Sigmoid colon (tissue), 6 donors: ENCODE measurements at regions not wholly inside any gene's neighbourhood (a gene's known extent, or its start where the extent isn't known, plus 50 kb on each side); places are given as distances from the start of the nearest gene placed in this dataset.

Experiments used
- DNase-seq: peaks from one replicate; pipeline ENCODE4 v3.0.0-alpha.2; 2019
- H3K27ac ChIP-seq, 4 donors: fragments of 200-600 bp; sonication (generic); one replicate each; pipeline ENCODE4 v1.5.1; 2016 to 2019; ENCODE audit warnings: mild to moderate bottlenecking in 1 of 4
- H3K27me3 ChIP-seq, 3 donors: fragments of 200-600 bp; sonication (generic); one replicate each; pipeline ENCODE4 v1.5.1; 2019; ENCODE audit warnings: mild to moderate bottlenecking in 1 of 3
- H3K36me3 ChIP-seq, 4 donors: fragments of 200-600 bp; sonication (generic); one replicate each; pipeline ENCODE4 v1.5.1; 2016 to 2019
- H3K4me1 ChIP-seq, 4 donors: fragments of 200-600 bp; sonication (generic); one replicate each; pipeline ENCODE4 v1.5.1; 2017 to 2019
- H3K4me3 ChIP-seq, 4 donors: fragments of 200-600 bp; sonication (generic); one replicate each; pipeline ENCODE4 v1.5.1; 2017 to 2019; ENCODE audit warnings: mild to moderate bottlenecking in 2 of 4, moderate library complexity in 1 of 4
- H3K9me3 ChIP-seq, 4 donors: fragments of 200-600 bp in 3 of 4; sonication (generic) in 3 of 4; one replicate each; pipeline versions ENCODE4 v1.5.1 to v1.6.1; 2013 to 2019
- EP300 ChIP-seq, 4 donors: sonication (generic); formaldehyde crosslinking; IDR thresholded peaks; one replicate each; pipeline ENCODE4 v1.6.1; 2017; ENCODE audit warnings: antibody characterized with exemption in 4 of 4
- POLR2A ChIP-seq, 2 donors: fragments of 450-650 bp; IDR thresholded peaks; one replicate each; pipeline ENCODE4 v1.6.1; 2016; ENCODE audit warnings: antibody characterized with exemption in 2 of 2, mild to moderate bottlenecking in 2 of 2, moderate library complexity in 2 of 2
- POLR2AphosphoS5 ChIP-seq, 4 donors: sonication (generic); formaldehyde crosslinking; IDR thresholded peaks; one replicate each; pipeline ENCODE4 v1.6.1; 2017; ENCODE audit warnings: antibody characterized with exemption in 4 of 4
- WGBS, 2 donors: extraction: QIAGEN DNeasy Blood & Tissue Kit; methylation state at CpG; one replicate each; pipeline ENCODE4 v1.1.7; 2013; 5-methylcytosine and 5-hydroxymethylcytosine counted together
- intact Hi-C: fragments of 100-400 bp; cut with DNase I; formaldehyde crosslinking; loops from one replicate; pipeline ENCODE4 v1.15.1; 2023
- TF ChIP-seq, protein P1 (sequence below), 4 experiments: fragments of 450-650 bp in 3 of 4; fragments of 200-600 bp in 1 of 4; IDR thresholded peaks; one replicate each; pipeline ENCODE4 v1.5.1; 2016 to 2019; ENCODE audit warnings: antibody characterized with exemption in 4 of 4, mild to moderate bottlenecking in 3 of 4, moderate library complexity in 2 of 4
- donor health status: healthy with polysubstance abuse.
- donor health status: healthy.

- intact Hi-C loops, result loop anchor here (10.0 kb wide), 3 partner anchors 115 to 465 kb away; no protein-coding TSS in a partner anchor
- TF ChIP-seq POLR2A (IDR thresholded peaks at IDR 0.05) (no peak), POLR2AphosphoS5 (IDR thresholded peaks at IDR 0.05) (no peak), EP300 (IDR thresholded peaks at IDR 0.05) (no peak)
- TF ChIP-seq, protein P1, sequence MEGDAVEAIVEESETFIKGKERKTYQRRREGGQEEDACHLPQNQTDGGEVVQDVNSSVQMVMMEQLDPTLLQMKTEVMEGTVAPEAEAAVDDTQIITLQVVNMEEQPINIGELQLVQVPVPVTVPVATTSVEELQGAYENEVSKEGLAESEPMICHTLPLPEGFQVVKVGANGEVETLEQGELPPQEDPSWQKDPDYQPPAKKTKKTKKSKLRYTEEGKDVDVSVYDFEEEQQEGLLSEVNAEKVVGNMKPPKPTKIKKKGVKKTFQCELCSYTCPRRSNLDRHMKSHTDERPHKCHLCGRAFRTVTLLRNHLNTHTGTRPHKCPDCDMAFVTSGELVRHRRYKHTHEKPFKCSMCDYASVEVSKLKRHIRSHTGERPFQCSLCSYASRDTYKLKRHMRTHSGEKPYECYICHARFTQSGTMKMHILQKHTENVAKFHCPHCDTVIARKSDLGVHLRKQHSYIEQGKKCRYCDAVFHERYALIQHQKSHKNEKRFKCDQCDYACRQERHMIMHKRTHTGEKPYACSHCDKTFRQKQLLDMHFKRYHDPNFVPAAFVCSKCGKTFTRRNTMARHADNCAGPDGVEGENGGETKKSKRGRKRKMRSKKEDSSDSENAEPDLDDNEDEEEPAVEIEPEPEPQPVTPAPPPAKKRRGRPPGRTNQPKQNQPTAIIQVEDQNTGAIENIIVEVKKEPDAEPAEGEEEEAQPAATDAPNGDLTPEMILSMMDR (IDR thresholded peaks at IDR 0.05), result no peak
Measured at GRCh38 chr6:16969699-16970655, 131.9 kb upstream of the STMND1 start.

GRCh38 chr6:16968101-16968500, 133.7 kb upstream of the STMND1 start:
- Histone ChIP-seq H3K9me3 (no peaks in the 10 kb centered on the region), H3K4me3 (no peak overlapping the region), H3K4me1 (peaks cover 0 to 10% (median 4%) of the 10 kb centered on the region in 4 donors), H3K36me3 (no peaks in the 10 kb centered on the region), H3K27ac (no peak overlapping the region), H3K27me3 (no peaks in the 10 kb centered on the region)
- TF ChIP-seq POLR2A (IDR thresholded peaks at IDR 0.05) (no peak), POLR2AphosphoS5 (IDR thresholded peaks at IDR 0.05) (no peak), EP300 (IDR thresholded peaks at IDR 0.05) (no peak)
- TF ChIP-seq, protein P1 (IDR thresholded peaks at IDR 0.05), result no peak
- no peak for DNase-seq
- 76 to 91% methylated on average over 5 of the region's 5 CpGs for WGBS, 2 donors
- intact Hi-C loops, result loop anchor here (10.0 kb wide), 3 partner anchors 117 to 463 kb away; no protein-coding TSS in a partner anchor

More at GRCh38 chr6:16969699-16970655, 131.9 kb upstream of the STMND1 start:
- H3K36me3 ChIP-seq, result no peaks in the 10 kb centered on the region
- peaks cover 0 to 2% (median 0%) of the 10 kb centered on the region in 4 donors for H3K4me1 ChIP-seq
- H3K9me3 ChIP-seq, result no peaks in the 10 kb centered on the region
- DNase-seq, result no peak
- no peak overlapping the region for H3K4me3 ChIP-seq
- H3K27ac ChIP-seq, result no peak overlapping the region
- no peaks in the 10 kb centered on the region for H3K27me3 ChIP-seq
- WGBS, 2 donors, result 15 to 37% methylated on average over 4 of the region's 4 CpGs

DNA sequence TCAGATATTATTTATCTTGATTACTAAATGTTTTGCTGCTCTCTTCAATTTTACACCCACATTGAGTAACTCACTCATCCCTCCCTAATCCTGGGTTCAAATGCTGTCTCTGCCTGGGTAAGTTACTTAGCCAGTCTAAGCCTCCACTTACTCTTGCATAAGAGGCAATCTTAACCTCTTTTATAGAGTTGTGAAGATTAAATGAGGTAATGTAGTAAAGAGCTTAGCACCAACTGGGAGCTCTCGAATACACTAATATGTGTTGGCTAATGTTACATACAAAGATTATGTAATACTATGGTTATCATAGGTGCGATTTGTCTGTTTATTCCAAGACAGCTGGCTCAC, 134.4 kb upstream of the STMND1 start:
- H3K36me3 ChIP-seq, result no peaks in the 10 kb centered on the region
- TF ChIP-seq POLR2AphosphoS5 (IDR thresholded peaks at IDR 0.05) (no peak), EP300 (IDR thresholded peaks at IDR 0.05) (no peak), POLR2A (IDR thresholded peaks at IDR 0.05) (no peak)
- TF ChIP-seq, protein P1 (IDR thresholded peaks at IDR 0.05), result no peak
- H3K9me3 ChIP-seq, result no peaks in the 10 kb centered on the region
- H3K27me3 ChIP-seq, result no peaks in the 10 kb centered on the region
- H3K4me1 ChIP-seq, result peaks cover 0 to 10% (median 4%) of the 10 kb centered on the region in 4 donors
- intact Hi-C loops, result loop anchor here (10.0 kb wide), 3 partner anchors 117 to 463 kb away; no protein-coding TSS in a partner anchor
- no peak overlapping the region for H3K27ac ChIP-seq
- no peak for DNase-seq
- no peak overlapping the region for H3K4me3 ChIP-seq
- WGBS, 2 donors, result 90 to 91% methylated on average over 2 of the region's 2 CpGs

GRCh38 chr6:16966791-16967469, 134.9 kb upstream of the STMND1 start:
- WGBS, 2 donors, result 87 to 89% methylated on average over 5 of the region's 5 CpGs
- TF ChIP-seq EP300 (IDR thresholded peaks at IDR 0.05), result no peak
- TF ChIP-seq, protein P1 (IDR thresholded peaks at IDR 0.05), result no peak
- no peak for TF ChIP-seq POLR2AphosphoS5 (IDR thresholded peaks at IDR 0.05)
- TF ChIP-seq POLR2A (IDR thresholded peaks at IDR 0.05), result no peak
- no peak overlapping the region for H3K27ac ChIP-seq
- DNase-seq, result no peak
- intact Hi-C loops, result loop anchor here (10.0 kb wide), 3 partner anchors 118 to 462 kb away; no protein-coding TSS in a partner anchor
- H3K4me3 ChIP-seq, result no peak overlapping the region
- H3K36me3 ChIP-seq, result no peaks in the 10 kb centered on the region
- H3K4me1 ChIP-seq, result peaks cover 0 to 10% (median 4%) of the 10 kb centered on the region in 4 donors
- no peaks in the 10 kb centered on the region for H3K27me3 ChIP-seq
- no peaks in the 10 kb centered on the region for H3K9me3 ChIP-seq
